ENCODE measurements at regions not wholly inside any gene's neighbourhood (a gene's known extent, or its start where the extent isn't known, plus 50 kb on each side); places are given as distances from the start of the nearest gene placed in this dataset.

DNA sequence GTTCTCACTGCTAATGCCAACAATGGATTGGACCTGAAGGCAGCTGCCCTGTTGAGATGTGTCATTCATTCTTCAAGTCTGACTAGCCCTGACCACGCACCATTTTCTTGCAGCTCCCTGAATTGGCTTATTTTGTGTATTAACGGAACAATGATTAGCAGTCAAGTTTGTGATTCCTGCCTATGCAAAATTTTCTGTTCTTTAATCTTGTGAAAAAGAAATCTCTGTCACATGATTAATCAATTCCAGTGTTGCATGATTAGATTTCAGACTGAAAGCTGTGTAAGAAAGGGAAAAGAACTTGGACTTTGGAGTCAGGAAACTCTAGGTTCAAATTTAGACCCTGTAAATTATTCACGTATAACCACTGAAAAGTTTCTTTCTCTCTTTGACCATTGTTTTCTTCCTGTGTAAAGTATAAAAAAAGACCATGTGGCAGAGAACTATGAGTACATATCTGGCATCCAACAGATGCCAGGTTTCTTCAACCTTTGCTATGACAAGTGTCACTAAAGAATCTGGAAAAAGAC, 64.5 kb upstream of the SLC10A2 start:
- no peak overlapping the region for H2AFZ ChIP-seq (ENCODE audit: low read depth, low read length)
- H3K4me1 ChIP-seq (ENCODE audit: low read length): no peaks in the 10 kb centered on the region

DNA sequence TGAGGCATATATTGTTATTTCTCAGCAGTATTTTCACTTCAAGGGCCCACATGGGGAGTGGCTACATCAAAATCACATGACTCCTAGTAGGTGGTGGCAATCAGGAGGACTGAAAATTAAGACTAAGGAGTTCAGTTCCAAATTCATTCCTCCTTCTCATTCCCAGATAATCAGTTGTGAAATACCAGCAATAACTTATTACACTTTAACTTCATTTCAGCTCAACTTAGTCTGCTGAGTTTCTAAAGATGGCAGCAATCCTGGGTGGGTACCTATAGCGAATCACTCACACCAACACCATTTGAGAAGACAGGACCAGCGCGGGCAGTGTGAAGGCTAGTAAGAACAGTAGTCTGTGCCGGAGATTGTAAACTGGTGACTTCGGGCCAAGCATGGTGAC, 63.9 kb upstream of the SLC10A2 start:
- TF ChIP-seq EZH2phosphoT487 (IDR thresholded peaks at IDR 0.05; ENCODE audit: low read depth): no peak
- TF ChIP-seq, protein P1, sequence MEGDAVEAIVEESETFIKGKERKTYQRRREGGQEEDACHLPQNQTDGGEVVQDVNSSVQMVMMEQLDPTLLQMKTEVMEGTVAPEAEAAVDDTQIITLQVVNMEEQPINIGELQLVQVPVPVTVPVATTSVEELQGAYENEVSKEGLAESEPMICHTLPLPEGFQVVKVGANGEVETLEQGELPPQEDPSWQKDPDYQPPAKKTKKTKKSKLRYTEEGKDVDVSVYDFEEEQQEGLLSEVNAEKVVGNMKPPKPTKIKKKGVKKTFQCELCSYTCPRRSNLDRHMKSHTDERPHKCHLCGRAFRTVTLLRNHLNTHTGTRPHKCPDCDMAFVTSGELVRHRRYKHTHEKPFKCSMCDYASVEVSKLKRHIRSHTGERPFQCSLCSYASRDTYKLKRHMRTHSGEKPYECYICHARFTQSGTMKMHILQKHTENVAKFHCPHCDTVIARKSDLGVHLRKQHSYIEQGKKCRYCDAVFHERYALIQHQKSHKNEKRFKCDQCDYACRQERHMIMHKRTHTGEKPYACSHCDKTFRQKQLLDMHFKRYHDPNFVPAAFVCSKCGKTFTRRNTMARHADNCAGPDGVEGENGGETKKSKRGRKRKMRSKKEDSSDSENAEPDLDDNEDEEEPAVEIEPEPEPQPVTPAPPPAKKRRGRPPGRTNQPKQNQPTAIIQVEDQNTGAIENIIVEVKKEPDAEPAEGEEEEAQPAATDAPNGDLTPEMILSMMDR (IDR thresholded peaks at IDR 0.05; ENCODE audit: low read depth, low read length): no peak
- no peaks in the 10 kb centered on the region for H3K36me3 ChIP-seq (replicated peaks; ENCODE audit: low read depth, low read length)
- H3K4me1 ChIP-seq (ENCODE audit: low read length): no peaks in the 10 kb centered on the region
- no peak overlapping the region for H3K9ac ChIP-seq (ENCODE audit: low read length)
- no peak overlapping the region for H2AFZ ChIP-seq (ENCODE audit: low read depth, low read length)
- no peak overlapping the region for H3K4me3 ChIP-seq (ENCODE audit: low read length)
- H3K27me3 ChIP-seq (ENCODE audit: low read depth, low read length): no peaks in the 10 kb centered on the region
- no peaks in the 10 kb centered on the region for H3K79me2 ChIP-seq (ENCODE audit: low read length)
- no peaks in the 10 kb centered on the region for H4K20me1 ChIP-seq (ENCODE audit: insufficient read depth, low read length)
- no peak overlapping the region for H3K4me2 ChIP-seq (ENCODE audit: low read length)
- H3K9me3 ChIP-seq (ENCODE audit: insufficient read depth, low read length): no peaks in the 10 kb centered on the region
- H3K27ac ChIP-seq (ENCODE audit: low read length): no peak overlapping the region

More for the DNA sequence above, 64.5 kb upstream of the SLC10A2 start:
- Histone ChIP-seq H3K36me3 (replicated peaks; ENCODE audit: low read depth, low read length) (no peaks in the 10 kb centered on the region), H3K27me3 (ENCODE audit: low read depth, low read length) (no peaks in the 10 kb centered on the region), H3K9ac (ENCODE audit: low read length) (no peak overlapping the region), H3K4me3 (ENCODE audit: low read length) (no peak overlapping the region), H3K4me2 (ENCODE audit: low read length) (no peak overlapping the region), H3K27ac (ENCODE audit: low read length) (no peak overlapping the region), H3K79me2 (ENCODE audit: low read length) (no peaks in the 10 kb centered on the region), H3K9me3 (ENCODE audit: insufficient read depth, low read length) (no peaks in the 10 kb centered on the region), H4K20me1 (ENCODE audit: insufficient read depth, low read length) (no peaks in the 10 kb centered on the region)
- TF ChIP-seq, protein P1 (IDR thresholded peaks at IDR 0.05; ENCODE audit: low read depth, low read length): no peak
- TF ChIP-seq EZH2phosphoT487 (IDR thresholded peaks at IDR 0.05; ENCODE audit: low read depth): no peak

Data from OCI-LY3 (cell line).